SHP77 treated with DMSO at 0.1 percent for 48 hours (cell line): ENCODE measurements at regions not wholly inside any gene's neighbourhood (a gene's known extent, or its start where the extent isn't known, plus 50 kb on each side); places are given as distances from the start of the nearest gene placed in this dataset.

Experiments used
- DNase-seq: peaks from one replicate; lab custom pipeline; 2025; lab: John Stamatoyannopoulos, UW

- no peak for DNase-seq
Measured at GRCh38 chr3:81045976-81046375, 715.5 kb downstream of the GBE1 start.

- DNase-seq = no peak
Measured at GRCh38 chr3:81045246-81045645, 716.2 kb downstream of the GBE1 start.

- no peak for DNase-seq
Measured at GRCh38 chr3:81043660-81044199, 717.7 kb downstream of the GBE1 start.

- DNase-seq = no peak
Measured at GRCh38 chr3:81043009-81043408, 718.4 kb downstream of the GBE1 start.

- no peak for DNase-seq
Measured at GRCh38 chr3:81041331-81041730, 720.1 kb downstream of the GBE1 start.

- DNase-seq = no peak
Measured at GRCh38 chr3:81040107-81040506, 721.3 kb downstream of the GBE1 start.

- no peak for DNase-seq
Measured at GRCh38 chr3:81033684-81034083, 727.8 kb downstream of the GBE1 start.

GRCh38 chr3:81033185-81033584 is 728.3 kb downstream of the GBE1 start:
- no peak for DNase-seq

GRCh38 chr3:81029861-81030260 is 731.6 kb downstream of the GBE1 start:
- DNase-seq = no peak

- DNase-seq = no peak
Measured at GRCh38 chr3:81027344-81027743, 734.1 kb downstream of the GBE1 start.

GRCh38 chr3:81024560-81024959 is 736.9 kb downstream of the GBE1 start:
- DNase-seq = no peak

GRCh38 chr3:81022339-81022738 is 739.1 kb downstream of the GBE1 start:
- no peak for DNase-seq

GRCh38 chr3:81013360-81013759 is 748.1 kb downstream of the GBE1 start:
- DNase-seq = no peak

- DNase-seq = no peak
Measured at GRCh38 chr3:81005992-81006391, 755.5 kb downstream of the GBE1 start.

- DNase-seq = no peak
Measured at GRCh38 chr3:81003817-81004216, 757.6 kb downstream of the GBE1 start.

GRCh38 chr3:81003008-81003645 is 758.3 kb downstream of the GBE1 start:
- DNase-seq = no peak

GRCh38 chr3:80999481-80999880 is 762.0 kb downstream of the GBE1 start:
- no peak for DNase-seq

- DNase-seq = no peak
Measured at GRCh38 chr3:80998022-80998421, 763.4 kb downstream of the GBE1 start.

GRCh38 chr3:80997622-80998021 is 763.8 kb downstream of the GBE1 start:
- no peak for DNase-seq

- DNase-seq = no peak
Measured at GRCh38 chr3:80994767-80995166, 766.7 kb downstream of the GBE1 start.

- DNase-seq = no peak
Measured at GRCh38 chr3:80994085-80994665, 767.3 kb downstream of the GBE1 start.

GRCh38 chr3:80993241-80993945 is 768.1 kb downstream of the GBE1 start:
- DNase-seq = no peak

- DNase-seq = no peak
Measured at GRCh38 chr3:80983753-80984152, 777.7 kb downstream of the GBE1 start.
